Glomerular endothelial cell (primary cell): ENCODE measurements at regions not wholly inside any gene's neighbourhood (a gene's known extent, or its start where the extent isn't known, plus 50 kb on each side); places are given as distances from the start of the nearest gene placed in this dataset.
"Not testable (repeated sequence)": the region's sequence is repeated elsewhere in the genome, so short reads cannot be mapped to it uniquely, and the experiment has no call there.

Experiments used
- DNase-seq: peaks from one replicate; pipeline ENCODE4 v3.0.0-alpha.2; 2011; ENCODE audit warnings: low read depth, low spot score; ENCODE audit errors: extremely low read depth

DNA sequence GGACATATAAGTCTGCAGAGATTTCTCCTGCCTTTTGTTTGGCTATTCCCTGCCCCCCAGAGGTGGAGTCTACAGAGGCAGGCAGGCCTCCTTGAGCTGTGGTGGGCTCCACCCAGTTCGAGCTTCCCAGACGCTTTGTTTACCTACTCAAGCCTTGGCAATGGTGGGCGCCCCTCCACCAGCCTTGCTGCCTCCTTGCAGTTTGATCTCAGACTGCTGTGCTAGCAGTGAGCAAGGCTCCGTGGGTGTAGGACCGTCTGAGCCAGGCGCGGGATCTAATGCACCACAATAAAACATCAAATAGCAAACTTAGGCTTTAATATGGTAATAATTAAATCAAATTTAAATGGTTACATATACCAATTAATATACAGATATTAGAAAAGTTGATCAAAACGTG lies 525.4 kb downstream of the RERGL start:
- DNase-seq, result not testable (repeated sequence)

DNA sequence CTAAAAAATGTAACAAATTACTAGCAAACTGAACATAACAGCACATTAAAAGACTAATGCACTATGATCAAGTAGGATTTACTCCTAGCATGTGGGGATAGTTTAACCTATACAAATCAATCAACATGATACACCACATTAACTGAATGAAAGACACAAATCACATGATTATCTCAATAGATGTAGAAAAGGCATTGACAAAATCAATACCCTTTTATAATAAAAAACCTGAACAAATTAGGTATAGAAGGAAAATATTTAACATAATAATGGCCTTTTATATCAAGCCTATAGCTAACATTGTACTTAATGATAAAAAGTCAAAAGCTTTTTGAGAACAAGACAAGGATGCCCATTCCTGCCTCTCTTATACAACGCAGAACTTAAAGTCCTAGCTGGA lies 540.0 kb downstream of the RERGL start:
- DNase-seq, result no peak

DNA sequence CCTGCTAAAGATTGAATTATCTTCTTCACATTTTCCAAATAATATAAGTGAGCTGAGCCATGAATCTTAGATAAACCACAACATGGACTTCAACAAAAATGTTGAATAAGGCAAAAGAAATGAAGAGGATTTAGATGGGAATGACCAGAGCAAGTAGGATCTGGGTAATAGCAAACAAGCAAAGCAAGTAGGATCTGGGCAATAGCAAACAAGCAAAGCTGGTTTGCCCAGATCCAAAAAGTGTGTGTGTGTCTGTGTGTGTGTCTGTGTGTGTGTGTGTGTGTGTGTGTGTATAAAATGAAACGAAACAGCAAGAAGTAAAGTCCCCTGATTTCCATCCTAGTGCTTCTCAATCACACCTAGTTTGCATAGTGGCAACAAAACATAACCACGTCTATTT lies 549.1 kb downstream of the RERGL start:
- no peak for DNase-seq

DNA sequence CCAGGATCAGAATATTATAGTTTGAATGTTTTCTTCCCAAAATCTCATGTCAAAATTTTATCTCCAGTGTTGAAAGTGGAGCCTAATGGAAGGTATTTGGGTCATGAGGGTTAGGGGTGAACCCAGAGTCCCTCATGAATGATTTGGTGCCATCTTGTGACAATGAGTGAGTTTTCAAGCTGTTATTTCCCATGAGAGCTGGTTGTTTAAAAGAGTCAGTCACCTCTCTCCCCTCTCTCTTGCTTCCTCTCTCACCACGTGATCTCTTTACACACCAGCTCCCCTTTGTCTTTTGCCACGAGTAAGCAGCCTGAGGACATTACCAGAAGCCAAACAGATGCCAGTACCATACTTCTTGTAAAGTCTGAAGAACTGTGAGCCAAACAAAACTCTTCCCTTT lies 561.6 kb downstream of the RERGL start:
- DNase-seq, result no peak

DNA sequence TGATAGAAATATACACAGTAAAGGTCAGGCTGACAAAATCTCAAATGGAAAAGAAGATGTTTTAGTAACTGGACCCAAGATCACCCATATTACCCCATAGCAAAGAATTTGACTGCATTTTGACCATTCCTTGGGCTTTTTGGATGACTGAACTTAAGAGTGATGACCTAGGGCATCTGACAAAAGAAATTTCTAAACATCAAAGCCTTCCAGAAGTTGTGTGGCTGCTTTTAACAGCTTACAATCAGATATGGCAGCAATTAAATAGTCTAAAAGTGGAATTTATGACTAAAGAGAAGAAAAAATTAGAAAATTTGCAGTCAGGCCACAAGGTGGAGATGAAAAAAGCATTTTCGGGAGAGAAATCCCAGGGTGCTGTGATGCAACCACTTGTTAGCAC lies 563.0 kb downstream of the RERGL start:
- no peak for DNase-seq

DNA sequence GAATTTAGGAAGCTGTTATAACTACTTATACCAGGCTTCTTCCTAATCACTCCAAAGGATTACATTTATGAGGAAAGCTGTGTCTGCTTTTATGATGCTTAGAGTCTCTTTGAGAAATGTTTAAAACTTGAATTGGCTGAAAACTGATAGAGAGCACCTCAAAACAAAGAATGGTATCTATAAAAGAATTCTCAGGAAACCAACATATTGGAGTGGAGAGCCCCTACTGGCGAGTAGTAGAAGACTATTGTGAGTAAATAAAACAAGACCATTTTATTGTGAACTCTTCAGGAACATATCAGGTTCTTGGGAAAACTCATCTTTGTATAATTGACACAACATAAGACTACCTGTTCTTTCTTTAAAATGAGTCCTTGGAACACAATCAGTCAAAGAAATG lies 578.6 kb downstream of the RERGL start:
- DNase-seq, result no peak

DNA sequence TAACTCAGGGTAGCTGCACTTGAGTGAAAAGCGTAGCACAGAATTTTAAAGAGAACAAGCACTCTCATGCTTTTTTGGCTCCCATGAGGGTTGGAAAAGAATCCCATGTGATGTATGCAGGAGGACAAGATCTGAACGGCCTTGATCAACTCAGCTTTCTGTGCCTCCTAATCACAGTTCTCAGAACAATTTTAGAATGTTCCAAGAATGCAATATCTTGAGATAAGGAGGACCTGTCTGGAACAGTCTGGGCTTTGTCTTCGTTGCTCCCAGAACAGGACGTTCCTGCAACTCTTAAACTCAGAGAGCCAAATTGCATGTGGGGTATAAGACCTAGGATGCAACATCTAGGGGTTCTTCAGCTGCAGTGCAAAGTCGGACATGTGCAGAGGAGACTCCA lies 582.7 kb downstream of the RERGL start:
- no peak for DNase-seq

DNA sequence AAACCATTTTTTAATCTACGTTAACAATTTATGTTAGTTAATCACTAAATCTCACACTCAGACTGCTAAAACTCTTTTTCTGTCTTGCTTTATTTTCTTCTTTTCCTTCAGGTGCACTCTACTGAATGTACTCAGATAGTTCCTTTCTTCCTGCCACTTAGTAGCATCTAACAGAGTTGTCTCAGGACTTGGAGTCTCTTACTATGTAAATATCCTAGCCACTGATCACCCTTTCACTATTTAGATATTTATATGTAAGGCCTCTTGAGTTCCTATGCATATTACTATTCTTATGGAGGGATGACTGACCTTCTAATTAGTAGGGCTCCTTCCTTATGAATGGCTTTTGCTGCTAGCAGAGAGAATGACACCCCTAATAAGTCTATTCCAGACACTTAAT lies 586.3 kb downstream of the RERGL start:
- no peak for DNase-seq

DNA sequence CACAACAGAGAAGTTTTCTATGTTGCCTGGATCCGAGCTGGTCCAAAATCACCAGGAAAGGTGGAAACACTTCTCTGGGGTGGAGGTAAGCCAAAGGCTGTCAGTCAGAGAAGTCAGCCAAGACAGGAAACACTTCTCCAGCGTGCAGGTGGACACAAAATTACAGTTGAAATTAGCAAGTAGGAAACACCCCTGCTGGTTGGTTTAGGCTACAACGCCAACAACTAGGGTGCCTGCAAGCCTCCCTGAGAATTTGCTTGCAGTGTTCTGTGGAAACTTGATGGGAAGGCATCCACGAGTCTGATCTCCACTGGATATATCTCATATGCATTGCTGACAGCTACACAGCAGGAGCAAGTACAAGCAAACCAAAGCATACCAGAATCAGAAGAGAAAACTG lies 600.5 kb downstream of the RERGL start:
- DNase-seq, result no peak

DNA sequence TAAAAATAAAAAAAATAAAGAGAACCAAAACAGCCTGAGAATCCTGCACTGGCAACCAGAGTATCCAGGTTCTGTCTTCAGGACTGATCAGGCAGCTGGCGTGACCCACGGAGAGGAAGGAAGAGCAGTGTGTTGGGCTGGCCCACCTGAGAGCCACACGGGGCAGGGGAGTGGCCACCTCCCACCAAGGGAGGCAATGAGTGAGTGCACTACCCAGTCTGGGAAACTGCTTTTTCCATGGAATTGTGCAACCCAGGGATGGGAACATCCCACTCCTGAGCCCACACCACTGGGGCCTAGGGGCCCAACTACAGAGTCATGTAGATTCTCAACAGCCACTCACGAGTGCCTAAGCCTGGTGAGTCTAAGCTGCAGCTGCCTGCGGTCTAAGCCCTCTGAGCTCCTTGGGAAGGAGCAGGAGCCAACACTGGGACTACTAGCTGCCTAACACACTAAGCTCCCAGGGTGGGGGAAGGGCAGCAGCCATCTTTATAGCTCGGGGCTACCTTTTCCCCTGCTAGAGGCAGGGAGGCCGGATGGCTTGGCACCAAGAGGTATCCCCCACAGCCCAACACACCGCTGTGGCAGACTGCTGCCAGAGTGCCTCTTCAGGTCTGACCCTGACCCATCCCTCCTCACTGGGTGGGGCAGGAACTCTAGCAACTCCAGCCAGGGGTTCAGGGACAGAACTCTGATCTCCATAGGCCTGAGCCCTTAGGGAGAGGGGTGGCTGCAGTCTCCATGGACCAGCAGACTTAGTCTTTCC lies 610.9 kb downstream of the RERGL start:
- no peak for DNase-seq

DNA sequence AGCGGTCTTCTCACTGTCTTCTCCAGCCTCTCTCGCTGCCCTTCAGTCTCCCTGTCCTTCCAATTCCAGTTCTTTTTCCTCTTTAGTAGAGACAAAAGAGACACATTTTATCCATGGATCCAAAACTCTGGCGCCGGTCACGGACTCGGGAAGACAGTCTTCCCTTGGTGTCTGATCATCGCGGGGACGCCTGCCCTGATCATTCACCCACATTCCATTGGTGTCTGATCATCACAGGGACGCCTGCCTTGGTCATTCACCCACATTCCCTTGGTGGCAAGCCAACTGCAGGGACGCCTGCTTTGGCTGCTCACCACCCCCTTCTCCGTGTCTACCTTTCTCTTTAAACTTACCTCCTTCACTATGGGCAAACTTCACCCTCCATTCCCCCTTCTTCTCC lies 619.5 kb downstream of the RERGL start:
- no peak for DNase-seq

DNA sequence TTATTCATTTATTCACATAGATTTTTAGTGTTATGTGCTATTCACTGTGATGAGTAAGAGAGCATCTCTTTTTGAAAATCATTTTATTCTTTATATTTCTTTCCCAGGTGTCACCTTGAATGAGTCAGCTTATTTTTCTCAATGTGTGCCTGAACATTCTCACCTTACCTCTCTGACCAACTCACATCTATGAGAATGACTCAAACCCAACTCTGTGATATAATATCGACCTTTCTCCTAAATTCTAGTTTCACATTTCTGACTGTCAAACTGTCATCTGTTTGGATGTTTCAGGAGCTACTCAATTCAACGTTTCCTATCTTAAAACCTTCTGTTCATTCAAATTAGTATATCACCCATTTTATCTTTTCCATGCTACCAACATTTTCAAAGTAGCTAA lies 630.8 kb downstream of the RERGL start:
- DNase-seq, result no peak

DNA sequence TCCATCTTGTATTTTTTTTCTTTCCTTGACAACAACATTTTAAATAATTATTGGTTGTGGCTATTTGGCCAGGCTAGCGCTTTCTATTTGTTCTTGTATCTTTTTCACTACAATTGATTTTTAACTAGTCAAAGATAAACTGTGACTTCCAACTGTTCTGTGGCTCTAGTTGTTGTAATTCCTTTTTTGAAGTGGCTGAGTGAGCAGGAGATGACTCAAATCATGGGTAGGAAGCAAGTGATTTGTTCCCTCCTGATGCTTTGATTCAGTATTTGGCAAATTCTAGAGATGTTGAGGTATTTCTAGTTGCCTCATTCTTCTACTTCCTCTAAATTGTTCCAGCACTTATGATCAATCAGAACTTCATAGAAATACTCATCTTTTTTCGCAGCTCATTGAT lies 633.5 kb downstream of the RERGL start:
- no peak for DNase-seq

DNA sequence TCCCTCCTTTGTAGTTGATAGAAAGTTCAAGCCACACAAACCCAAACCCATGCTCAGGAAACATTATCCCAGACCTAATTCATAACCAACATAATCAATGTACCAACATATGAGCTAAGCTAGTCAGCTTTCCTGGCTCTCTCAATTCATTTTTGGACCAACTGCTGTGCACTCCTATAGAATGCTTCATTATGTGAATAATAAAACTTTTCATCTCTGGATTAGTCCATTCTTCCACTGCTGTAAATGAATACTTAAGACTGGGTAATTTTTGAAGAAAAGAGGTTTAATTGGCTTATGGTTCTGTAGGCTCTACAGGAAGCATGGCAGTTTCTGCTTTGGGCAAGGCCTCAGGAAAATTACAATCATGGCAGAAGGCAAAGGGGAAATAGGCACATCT lies 651.9 kb downstream of the RERGL start:
- DNase-seq, result no peak

DNA sequence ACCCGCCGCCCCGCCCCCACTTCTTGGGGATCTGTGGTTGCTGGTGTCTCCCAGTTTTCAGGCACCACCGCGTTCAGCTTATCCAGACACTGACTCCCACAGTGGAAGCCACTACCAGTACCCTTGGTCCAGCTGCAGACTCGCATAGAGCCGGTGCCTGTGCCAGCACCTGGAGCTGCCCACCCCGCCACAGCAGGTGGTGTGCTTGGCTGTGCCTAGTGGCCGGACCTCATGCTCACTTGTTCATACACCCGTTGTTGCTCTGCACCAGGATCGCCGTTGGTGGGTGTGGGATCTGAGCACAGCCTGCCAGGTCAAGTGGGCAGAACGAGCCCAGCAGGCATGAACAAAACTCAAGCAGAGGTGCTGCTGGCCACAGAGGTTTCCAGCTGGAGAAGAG lies 673.2 kb downstream of the RERGL start:
- DNase-seq, result no peak

DNA sequence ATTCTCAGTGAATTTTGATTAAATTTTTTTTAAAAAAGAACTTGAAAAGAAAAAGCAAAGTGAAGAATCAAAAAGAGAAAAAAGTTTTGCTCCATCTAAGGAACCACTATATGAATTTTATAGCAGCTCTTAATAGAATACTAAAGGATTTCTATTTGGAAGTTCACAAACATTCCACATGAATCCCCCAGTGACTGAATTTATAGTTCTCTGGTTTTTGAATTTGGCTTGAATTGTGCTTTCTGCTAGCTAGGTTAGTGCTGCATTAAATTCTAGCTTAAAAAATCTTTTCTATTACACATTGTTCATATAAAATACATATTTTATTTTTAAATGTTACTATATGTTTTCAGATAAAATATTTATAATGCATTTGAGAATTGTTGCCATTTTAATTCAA lies 675.4 kb downstream of the RERGL start:
- DNase-seq, result no peak

DNA sequence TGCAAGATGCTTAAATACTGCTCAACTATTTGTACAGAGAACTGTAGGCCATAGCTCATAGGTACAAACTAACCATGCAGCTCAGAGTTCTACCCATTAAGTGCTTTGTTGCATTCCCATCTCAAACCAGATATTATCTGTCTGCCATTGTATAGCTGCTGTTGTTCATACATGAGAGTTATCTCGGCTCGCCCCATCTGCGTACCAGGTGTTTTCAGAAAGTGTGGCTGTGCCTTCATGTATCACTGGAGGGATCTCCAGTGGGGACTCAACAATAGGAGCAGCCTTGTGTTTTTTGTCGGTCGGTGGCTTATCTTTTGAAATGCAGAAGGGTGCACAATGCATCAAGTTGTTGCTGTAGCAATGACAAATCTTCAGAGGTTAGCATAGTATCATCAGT lies 678.3 kb downstream of the RERGL start:
- no peak for DNase-seq

DNA sequence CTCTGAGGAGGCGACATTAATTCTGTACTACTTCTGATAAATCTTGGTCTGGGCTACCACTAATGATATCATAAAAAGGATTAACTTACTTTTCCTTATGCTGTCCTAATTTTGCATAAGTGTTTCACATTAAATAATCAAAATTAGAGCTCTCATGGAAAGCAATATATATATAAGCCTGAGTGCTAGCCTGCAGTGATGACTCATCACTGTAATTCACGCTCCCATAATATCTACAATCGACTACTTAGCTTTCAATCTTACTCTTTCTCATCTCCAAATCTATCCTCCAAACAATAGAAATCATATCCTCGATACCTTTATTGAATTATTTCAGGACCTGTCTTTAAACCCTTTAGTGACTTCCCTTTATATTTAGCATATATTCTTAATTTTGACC lies 701.3 kb downstream of the RERGL start:
- no peak for DNase-seq

DNA sequence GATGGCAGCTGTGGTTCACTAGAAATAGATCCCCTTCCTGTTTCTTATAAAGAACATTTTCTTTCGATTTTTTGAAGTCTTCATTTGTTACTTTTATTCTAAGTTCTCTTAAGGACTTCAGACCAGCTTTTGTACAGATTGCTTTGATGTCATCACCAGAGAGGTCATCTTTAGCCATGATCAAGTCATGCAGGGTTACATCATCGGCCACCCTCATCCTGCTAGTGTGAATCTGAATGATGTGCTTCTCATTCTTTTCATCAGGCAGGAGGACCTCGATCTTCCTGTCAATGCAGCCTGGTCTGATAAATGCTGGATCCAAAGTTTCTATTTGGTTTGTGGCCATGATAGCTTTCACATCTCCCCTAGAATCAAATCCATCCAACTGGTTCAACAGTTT lies 706.7 kb downstream of the RERGL start:
- no peak for DNase-seq

DNA sequence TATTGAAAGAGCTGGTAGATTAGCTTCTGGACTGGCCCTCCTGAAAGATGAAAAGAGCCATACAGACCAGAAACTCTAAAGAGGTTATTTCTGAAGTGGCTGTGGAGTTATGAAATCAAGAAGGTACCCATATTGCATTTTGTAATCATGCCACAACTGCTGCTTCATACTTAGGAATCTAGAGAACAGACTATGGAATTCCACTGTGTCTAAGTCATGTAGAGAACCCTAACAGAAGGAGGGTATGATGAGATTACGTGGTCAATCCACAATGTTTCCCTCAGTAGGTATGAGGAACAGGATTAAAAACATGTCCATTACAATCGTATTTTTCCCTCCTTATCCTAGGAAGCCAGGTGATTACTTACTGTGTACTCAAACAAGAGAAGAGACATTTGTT lies 708.8 kb downstream of the RERGL start:
- no peak for DNase-seq

DNA sequence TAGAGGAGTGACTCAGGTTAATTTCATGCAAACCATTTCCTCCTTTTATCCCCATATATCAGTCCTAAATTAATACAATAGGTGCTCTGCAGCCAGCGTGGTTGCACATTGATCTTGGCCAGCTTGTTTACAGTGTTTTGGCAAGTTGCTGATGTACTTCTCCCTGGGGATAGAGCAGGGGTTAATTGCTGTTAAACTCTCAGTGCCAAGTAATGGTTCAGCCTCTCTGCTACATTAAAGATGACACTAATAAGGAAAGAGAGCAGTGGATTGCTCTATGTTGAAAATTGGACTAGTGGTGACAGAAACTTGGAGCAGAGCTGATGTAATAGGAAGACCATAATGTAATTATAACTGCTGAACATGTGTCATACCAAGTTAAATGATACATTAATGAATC lies 717.5 kb downstream of the RERGL start:
- no peak for DNase-seq

DNA sequence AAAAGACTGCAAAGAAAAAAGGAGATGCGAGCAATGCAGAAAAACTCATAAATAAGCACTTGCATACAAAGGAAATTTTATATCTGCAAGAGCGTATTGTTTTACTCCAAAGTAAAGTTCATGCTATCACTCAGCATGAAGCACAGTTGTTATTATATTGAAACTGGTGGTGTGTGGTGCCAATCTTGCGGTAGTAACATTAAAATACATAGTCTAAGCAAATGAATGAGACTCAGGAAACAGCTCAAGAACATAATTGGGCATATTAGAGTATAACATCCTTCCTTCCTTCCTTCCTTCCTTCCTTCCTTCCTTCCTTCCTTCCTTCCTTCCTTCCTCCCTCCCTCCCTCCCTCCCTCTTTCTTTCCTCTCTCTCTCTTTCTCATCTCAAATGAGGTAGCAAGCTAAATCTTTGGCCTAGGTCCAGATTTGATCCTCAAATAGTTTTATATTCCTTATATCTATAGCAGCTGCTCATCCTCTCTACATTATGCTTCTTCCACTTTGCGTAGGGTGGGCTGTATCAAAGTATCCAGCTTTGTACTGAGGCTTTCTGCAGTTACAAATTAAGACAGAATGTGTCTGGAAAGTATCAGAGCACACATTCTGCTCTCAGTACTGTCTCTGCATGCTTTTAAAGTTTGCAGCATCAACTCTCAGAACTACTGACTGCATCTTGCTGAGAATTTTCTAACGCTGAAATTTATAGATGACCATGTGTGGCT lies 718.3 kb downstream of the RERGL start:
- DNase-seq, result no peak

DNA sequence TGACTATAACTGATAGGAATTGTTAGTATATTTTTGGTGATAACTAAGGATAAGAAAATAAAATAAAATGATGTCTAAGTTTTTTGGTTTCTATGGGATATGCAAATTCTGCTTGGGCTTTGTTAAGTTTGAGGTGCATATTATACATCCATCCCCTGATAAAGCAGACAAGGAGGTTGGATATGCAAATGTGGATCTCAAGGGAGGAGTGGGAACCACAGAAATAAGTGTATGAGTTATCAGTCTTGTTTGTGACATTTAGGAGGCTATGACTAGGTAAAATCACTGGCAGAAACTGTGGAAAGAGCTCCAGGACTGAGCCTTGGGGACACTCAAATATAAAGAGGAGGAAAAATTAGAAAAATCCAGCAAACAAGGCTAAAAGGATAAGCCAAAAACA lies 719.4 kb downstream of the RERGL start:
- no peak for DNase-seq
